DND-41 (cell line): ENCODE measurements at regions not wholly inside any gene's neighbourhood (a gene's known extent, or its start where the extent isn't known, plus 50 kb on each side); places are given as distances from the start of the nearest gene placed in this dataset.

Experiments
- EZH2 ChIP-seq: IDR thresholded peaks from 3 replicates; pipeline ENCODE4 v1.6.1; 2012; ENCODE audit warnings: borderline replicate concordance, low read depth, mild to moderate bottlenecking, moderate library complexity, low read length, inconsistent platforms; ENCODE audit not compliant: severe bottlenecking
- TF ChIP-seq, protein P1 (sequence below): IDR thresholded peaks from 2 replicates; pipeline ENCODE4 v1.5.1; 2012; ENCODE audit warnings: borderline replicate concordance, low read length, moderate library complexity, mild to moderate bottlenecking; ENCODE audit not compliant: poor library complexity, severe bottlenecking; ENCODE audit errors: extremely low read depth

DNA sequence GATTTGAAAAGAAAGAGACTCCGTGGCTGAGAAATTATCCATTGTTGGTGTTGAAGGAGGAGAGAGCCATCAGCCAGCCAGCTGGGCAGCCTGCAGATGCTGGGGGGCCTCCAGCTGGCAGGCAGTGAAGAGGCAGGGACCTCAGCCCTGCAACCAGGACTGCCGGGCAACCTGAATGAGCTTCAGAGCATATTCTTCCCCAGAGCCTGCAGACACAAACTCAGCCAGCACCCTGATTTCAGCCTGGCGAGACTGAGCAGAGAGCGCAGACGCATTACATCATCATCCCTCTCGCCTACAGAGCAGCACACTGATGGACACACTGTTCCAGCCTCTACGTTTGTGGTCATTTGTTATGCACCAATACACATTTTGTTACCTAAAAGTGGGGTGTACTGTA, 150.7 kb upstream of the RAB6C start:
- TF ChIP-seq, protein P1, sequence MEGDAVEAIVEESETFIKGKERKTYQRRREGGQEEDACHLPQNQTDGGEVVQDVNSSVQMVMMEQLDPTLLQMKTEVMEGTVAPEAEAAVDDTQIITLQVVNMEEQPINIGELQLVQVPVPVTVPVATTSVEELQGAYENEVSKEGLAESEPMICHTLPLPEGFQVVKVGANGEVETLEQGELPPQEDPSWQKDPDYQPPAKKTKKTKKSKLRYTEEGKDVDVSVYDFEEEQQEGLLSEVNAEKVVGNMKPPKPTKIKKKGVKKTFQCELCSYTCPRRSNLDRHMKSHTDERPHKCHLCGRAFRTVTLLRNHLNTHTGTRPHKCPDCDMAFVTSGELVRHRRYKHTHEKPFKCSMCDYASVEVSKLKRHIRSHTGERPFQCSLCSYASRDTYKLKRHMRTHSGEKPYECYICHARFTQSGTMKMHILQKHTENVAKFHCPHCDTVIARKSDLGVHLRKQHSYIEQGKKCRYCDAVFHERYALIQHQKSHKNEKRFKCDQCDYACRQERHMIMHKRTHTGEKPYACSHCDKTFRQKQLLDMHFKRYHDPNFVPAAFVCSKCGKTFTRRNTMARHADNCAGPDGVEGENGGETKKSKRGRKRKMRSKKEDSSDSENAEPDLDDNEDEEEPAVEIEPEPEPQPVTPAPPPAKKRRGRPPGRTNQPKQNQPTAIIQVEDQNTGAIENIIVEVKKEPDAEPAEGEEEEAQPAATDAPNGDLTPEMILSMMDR: no peak
- TF ChIP-seq EZH2: no peak
